ENCODE measurements at regions not wholly inside any gene's neighbourhood (a gene's known extent, or its start where the extent isn't known, plus 50 kb on each side); places are given as distances from the start of the nearest gene placed in this dataset.
"Not testable (repeated sequence)": the region's sequence is repeated elsewhere in the genome, so short reads cannot be mapped to it uniquely, and the experiment has no call there.

- not testable (repeated sequence) for TF ChIP-seq EZH2phosphoT487, CTCF (IDR thresholded peaks at IDR 0.05; ENCODE audit: low read length)
Observed at GRCh38 chr10:94125268-94125667, 131.5 kb downstream of the PLCE1 start.
